ENCODE measurements at regions not wholly inside any gene's neighbourhood (a gene's known extent, or its start where the extent isn't known, plus 50 kb on each side); places are given as distances from the start of the nearest gene placed in this dataset.
"Not testable (repeated sequence)": the region's sequence is repeated elsewhere in the genome, so short reads cannot be mapped to it uniquely, and the experiment has no call there.

- DNase-seq = no peak
Observed at GRCh38 chr1:4452701-4453100, 201.7 kb upstream of the AJAP1 start.

GRCh38 chr1:4460052-4460451, 194.4 kb upstream of the AJAP1 start:
- no peak for DNase-seq

GRCh38 chr1:4460651-4461050, 193.8 kb upstream of the AJAP1 start:
- no peak for DNase-seq

- DNase-seq = no peak
Observed at GRCh38 chr1:4461726-4462290, 192.6 kb upstream of the AJAP1 start.

GRCh38 chr1:4462831-4463484, 191.5 kb upstream of the AJAP1 start:
- no peak for DNase-seq

GRCh38 chr1:4463631-4464030, 190.8 kb upstream of the AJAP1 start:
- no peak for DNase-seq

GRCh38 chr1:4464478-4464877, 189.9 kb upstream of the AJAP1 start:
- DNase-seq = no peak

GRCh38 chr1:4467241-4467640, 187.2 kb upstream of the AJAP1 start:
- DNase-seq = no peak

- no peak for DNase-seq
Observed at GRCh38 chr1:4468386-4468785, 186.0 kb upstream of the AJAP1 start.

GRCh38 chr1:4468804-4469514, 185.4 kb upstream of the AJAP1 start:
- DNase-seq = no peak

GRCh38 chr1:4476394-4476793, 178.0 kb upstream of the AJAP1 start:
- no peak for DNase-seq

GRCh38 chr1:4481451-4481850, 173.0 kb upstream of the AJAP1 start:
- DNase-seq = no peak

- no peak for DNase-seq
Observed at GRCh38 chr1:4482526-4482925, 171.9 kb upstream of the AJAP1 start.

- DNase-seq = no peak
Observed at GRCh38 chr1:4483021-4483625, 171.3 kb upstream of the AJAP1 start.

GRCh38 chr1:4485398-4485797, 169.0 kb upstream of the AJAP1 start:
- no peak for DNase-seq

- DNase-seq = no peak
Observed at GRCh38 chr1:4485878-4486277, 168.5 kb upstream of the AJAP1 start.

GRCh38 chr1:4486408-4487120, 167.8 kb upstream of the AJAP1 start:
- no peak for DNase-seq

GRCh38 chr1:4488018-4488417, 166.4 kb upstream of the AJAP1 start:
- no peak for DNase-seq

- DNase-seq = no peak
Observed at GRCh38 chr1:4489486-4489885, 164.9 kb upstream of the AJAP1 start.

- DNase-seq = not testable (repeated sequence)
Observed at GRCh38 chr1:4489992-4490391, 164.4 kb upstream of the AJAP1 start.

GRCh38 chr1:4494027-4494426, 160.4 kb upstream of the AJAP1 start:
- DNase-seq = no peak

GRCh38 chr1:4494558-4494957, 159.9 kb upstream of the AJAP1 start:
- DNase-seq = no peak

- no peak for DNase-seq
Observed at GRCh38 chr1:4495809-4496208, 158.6 kb upstream of the AJAP1 start.

All from activated T-cell treated with anti-CD3 and anti-CD28 coated beads, Interleukin-2, amount 50 U/mL, for 48 hours (primary cell).